ENCODE measurements at regions not wholly inside any gene's neighbourhood (a gene's known extent, or its start where the extent isn't known, plus 50 kb on each side); places are given as distances from the start of the nearest gene placed in this dataset.
"Not testable (repeated sequence)": the region's sequence is repeated elsewhere in the genome, so short reads cannot be mapped to it uniquely, and the experiment has no call there.

DNA sequence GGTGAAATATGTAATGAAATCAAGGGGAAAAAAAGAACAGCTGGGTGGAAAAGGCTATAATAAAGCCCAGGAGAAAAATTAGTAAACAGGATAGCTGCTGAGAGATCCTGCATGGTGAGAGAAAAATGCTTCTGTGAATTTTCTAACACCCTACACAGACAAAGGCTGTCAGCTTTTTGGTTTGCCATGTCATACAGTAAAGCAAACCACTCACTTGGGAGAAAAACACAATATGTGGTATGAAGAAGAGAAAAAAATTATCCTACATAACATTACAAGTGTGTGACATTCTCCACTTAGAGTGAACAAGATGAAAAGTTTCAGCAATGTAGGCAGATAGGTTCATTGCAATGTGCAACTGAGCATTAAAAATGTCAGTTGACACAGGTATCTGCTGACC lies 133.6 kb downstream of the PLPPR4 start:
- DNase-seq (ENCODE audit: low read depth, low spot score) = no peak
- CTCF ChIA-PET = no interaction called here
- TF ChIP-seq, protein P1, sequence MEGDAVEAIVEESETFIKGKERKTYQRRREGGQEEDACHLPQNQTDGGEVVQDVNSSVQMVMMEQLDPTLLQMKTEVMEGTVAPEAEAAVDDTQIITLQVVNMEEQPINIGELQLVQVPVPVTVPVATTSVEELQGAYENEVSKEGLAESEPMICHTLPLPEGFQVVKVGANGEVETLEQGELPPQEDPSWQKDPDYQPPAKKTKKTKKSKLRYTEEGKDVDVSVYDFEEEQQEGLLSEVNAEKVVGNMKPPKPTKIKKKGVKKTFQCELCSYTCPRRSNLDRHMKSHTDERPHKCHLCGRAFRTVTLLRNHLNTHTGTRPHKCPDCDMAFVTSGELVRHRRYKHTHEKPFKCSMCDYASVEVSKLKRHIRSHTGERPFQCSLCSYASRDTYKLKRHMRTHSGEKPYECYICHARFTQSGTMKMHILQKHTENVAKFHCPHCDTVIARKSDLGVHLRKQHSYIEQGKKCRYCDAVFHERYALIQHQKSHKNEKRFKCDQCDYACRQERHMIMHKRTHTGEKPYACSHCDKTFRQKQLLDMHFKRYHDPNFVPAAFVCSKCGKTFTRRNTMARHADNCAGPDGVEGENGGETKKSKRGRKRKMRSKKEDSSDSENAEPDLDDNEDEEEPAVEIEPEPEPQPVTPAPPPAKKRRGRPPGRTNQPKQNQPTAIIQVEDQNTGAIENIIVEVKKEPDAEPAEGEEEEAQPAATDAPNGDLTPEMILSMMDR (IDR thresholded peaks at IDR 0.05; ENCODE audit: insufficient read depth, low read length, missing control alignments) = no peak
- H3K4me3 ChIP-seq (ENCODE audit: low read depth, low read length) = no peak overlapping the region
- POLR2A ChIA-PET = no interaction called here

GRCh38 chr1:99401556-99401955 lies 137.3 kb downstream of the PLPPR4 start:
- DNase-seq (ENCODE audit: low read depth, low spot score); CTCF ChIA-PET; POLR2A ChIA-PET; H3K4me3 ChIP-seq (ENCODE audit: low read depth, low read length): not testable (repeated sequence)

GRCh38 chr1:99404399-99404798 lies 140.1 kb downstream of the PLPPR4 start:
- DNase-seq (ENCODE audit: low read depth, low spot score); POLR2A ChIA-PET; H3K4me3 ChIP-seq (ENCODE audit: low read depth, low read length); CTCF ChIA-PET: not testable (repeated sequence)

DNA sequence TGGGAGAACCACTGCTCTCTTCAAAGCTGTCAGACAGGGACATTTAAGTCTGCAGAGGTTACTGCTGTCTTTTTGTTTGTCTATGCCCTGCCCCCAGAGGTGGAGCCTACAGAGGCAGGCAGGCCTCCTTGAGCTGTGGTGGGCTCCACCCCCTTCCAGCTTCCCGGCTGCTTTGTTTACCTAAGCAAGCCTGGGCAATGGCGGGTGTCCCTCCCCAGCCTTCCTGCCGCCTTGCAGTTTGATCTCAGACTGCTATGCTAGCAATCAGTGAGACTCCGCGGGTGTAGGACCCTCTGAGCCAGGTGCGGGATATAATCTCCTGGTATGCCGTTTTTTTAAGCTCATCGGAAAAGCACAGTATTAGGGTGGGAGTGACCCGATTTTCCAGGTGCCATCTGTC lies 141.0 kb downstream of the PLPPR4 start:
- DNase-seq (ENCODE audit: low read depth, low spot score); POLR2A ChIA-PET; H3K4me3 ChIP-seq (ENCODE audit: low read depth, low read length); CTCF ChIA-PET: not testable (repeated sequence)

DNA sequence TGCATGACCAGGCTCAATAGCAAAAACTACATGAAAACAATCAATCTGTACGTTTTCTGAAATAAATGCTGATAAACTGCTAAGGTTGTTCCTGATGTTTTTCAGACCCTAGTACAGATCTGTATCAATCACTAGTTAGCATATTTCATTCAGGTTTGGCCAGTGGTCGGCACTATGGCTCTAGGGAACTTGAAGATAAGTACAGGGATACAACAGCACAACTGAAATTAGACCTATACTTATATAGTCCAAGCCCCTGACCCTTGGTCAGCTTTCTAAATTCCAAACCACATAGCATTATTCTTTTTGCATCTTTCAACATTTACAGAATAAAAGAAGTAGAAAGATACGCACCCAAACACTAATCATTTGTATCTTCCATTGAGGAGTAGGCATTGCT lies 142.7 kb downstream of the PLPPR4 start:
- TF ChIP-seq, protein P1 (IDR thresholded peaks at IDR 0.05; ENCODE audit: insufficient read depth, low read length, missing control alignments) = no peak
- CTCF ChIA-PET = interaction anchor here (0.8 kb wide), 2 partner anchors 9 to 74 kb away, joined by 3 to 8 read pairs; no protein-coding TSS in a partner anchor
- POLR2A ChIA-PET = no interaction called here
- no peak for DNase-seq (ENCODE audit: low read depth, low spot score)
- no peak overlapping the region for H3K4me3 ChIP-seq (ENCODE audit: low read depth, low read length)

DNA sequence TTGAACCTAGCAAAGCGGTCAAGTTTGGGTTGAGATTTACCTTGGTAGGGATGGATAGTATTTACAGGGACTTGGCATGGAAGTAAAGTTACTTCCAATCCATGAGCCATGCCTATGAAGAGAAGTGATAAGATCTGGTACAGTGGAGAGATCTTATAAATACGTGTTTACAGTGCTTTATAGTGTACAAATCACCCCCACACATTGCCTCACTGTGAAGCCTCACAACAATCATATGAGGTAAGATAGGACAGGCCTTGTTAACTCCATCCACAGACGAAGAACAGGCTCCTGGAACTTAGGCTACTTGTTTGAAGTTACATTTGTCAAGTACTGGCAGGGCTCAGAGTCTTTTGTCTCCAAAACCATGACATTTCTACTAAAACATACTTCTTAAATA lies 159.8 kb downstream of the PLPPR4 start:
- ChIA-PET CTCF (no interaction called here), POLR2A (no interaction called here)
- no peak for DNase-seq (ENCODE audit: low read depth, low spot score)
- TF ChIP-seq, protein P1 (IDR thresholded peaks at IDR 0.05; ENCODE audit: insufficient read depth, low read length, missing control alignments) = no peak
- H3K4me3 ChIP-seq (ENCODE audit: low read depth, low read length) = no peak overlapping the region

DNA sequence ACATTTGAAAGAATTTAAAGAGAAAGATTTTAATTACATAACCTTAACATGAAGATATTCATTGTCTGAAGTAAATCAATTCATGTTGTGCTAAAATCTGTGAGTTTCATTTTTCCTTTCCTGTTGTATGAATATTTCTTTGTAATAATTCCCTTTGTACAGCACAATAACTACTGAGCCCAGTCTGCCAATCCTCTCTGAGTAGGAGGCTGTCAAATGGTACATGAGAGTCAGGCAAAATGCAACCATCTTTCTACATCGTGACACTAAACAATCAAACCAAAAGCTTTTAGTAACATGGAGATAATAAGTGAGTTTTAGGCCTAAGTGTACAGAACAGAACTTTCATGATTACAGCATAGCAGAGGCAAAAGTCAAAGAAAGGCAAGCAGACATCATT lies 165.5 kb downstream of the PLPPR4 start:
- TF ChIP-seq, protein P1 (IDR thresholded peaks at IDR 0.05; ENCODE audit: insufficient read depth, low read length, missing control alignments) = no peak
- POLR2A ChIA-PET = no interaction called here
- CTCF ChIA-PET = interaction anchor here (1.1 kb wide), 1 partner anchor 9 kb away, joined by 3 read pairs; no protein-coding TSS in a partner anchor
- no peak for DNase-seq (ENCODE audit: low read depth, low spot score)
- no peak overlapping the region for H3K4me3 ChIP-seq (ENCODE audit: low read depth, low read length)

- CTCF ChIA-PET = interaction anchor here (1.0 to 1.9 kb wide), 3 partner anchors 12 to 258 kb away, joined by 3 to 8 read pairs (median 3); no protein-coding TSS in a partner anchor
- H3K4me3 ChIP-seq (ENCODE audit: low read depth, low read length) = no peak overlapping the region
- DNase-seq (ENCODE audit: low read depth, low spot score) = no peak
- POLR2A ChIA-PET = no interaction called here
- TF ChIP-seq, protein P1 (IDR thresholded peaks at IDR 0.05; ENCODE audit: insufficient read depth, low read length, missing control alignments) = no peak
Observed at GRCh38 chr1:99438656-99439230, 174.5 kb downstream of the PLPPR4 start.

All from AG04449 (cell line).